ENCODE measurements at regions not wholly inside any gene's neighbourhood (a gene's known extent, or its start where the extent isn't known, plus 50 kb on each side); places are given as distances from the start of the nearest gene placed in this dataset.

DNA sequence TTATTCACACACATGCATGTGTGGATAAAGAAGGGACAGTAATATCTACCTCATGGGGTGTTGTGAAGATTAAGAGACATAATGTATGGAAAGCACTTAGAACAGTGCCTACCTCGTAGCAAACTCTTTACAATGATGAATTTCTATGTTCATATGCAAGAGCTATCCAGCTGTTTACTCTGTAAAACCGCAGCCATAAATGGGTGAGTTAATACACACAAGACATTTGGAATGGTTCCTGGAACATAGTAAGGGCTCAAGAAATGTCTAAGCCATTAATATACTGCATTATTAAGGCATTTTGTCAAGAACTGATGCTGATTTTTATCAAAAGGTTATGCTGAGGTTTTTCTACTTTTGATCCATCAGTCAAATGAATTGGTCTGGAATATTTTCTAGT lies 1076.2 kb downstream of the TSN start:
- no peak for DNase-seq (ENCODE audit: low read depth in 1 of 2, low spot score in 1 of 2)
- H3K27ac ChIP-seq (replicated peaks), result no peak overlapping the region
- H3K4me3 ChIP-seq (replicated peaks; ENCODE audit: insufficient read depth, low read length), result no peak overlapping the region
- TF ChIP-seq GABPA (IDR thresholded peaks at IDR 0.05; ENCODE audit: low read depth), result no peak
- TF ChIP-seq, protein P1, sequence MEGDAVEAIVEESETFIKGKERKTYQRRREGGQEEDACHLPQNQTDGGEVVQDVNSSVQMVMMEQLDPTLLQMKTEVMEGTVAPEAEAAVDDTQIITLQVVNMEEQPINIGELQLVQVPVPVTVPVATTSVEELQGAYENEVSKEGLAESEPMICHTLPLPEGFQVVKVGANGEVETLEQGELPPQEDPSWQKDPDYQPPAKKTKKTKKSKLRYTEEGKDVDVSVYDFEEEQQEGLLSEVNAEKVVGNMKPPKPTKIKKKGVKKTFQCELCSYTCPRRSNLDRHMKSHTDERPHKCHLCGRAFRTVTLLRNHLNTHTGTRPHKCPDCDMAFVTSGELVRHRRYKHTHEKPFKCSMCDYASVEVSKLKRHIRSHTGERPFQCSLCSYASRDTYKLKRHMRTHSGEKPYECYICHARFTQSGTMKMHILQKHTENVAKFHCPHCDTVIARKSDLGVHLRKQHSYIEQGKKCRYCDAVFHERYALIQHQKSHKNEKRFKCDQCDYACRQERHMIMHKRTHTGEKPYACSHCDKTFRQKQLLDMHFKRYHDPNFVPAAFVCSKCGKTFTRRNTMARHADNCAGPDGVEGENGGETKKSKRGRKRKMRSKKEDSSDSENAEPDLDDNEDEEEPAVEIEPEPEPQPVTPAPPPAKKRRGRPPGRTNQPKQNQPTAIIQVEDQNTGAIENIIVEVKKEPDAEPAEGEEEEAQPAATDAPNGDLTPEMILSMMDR (IDR thresholded peaks at IDR 0.05; ENCODE audit: insufficient read depth, low read length), result no peak
- no peak for TF ChIP-seq POLR2AphosphoS5 (IDR thresholded peaks at IDR 0.05; ENCODE audit: low read depth)
- no peak for TF ChIP-seq SPI1 (IDR thresholded peaks at IDR 0.05; ENCODE audit: borderline replicate concordance, low read depth)
- TF ChIP-seq, protein P2, sequence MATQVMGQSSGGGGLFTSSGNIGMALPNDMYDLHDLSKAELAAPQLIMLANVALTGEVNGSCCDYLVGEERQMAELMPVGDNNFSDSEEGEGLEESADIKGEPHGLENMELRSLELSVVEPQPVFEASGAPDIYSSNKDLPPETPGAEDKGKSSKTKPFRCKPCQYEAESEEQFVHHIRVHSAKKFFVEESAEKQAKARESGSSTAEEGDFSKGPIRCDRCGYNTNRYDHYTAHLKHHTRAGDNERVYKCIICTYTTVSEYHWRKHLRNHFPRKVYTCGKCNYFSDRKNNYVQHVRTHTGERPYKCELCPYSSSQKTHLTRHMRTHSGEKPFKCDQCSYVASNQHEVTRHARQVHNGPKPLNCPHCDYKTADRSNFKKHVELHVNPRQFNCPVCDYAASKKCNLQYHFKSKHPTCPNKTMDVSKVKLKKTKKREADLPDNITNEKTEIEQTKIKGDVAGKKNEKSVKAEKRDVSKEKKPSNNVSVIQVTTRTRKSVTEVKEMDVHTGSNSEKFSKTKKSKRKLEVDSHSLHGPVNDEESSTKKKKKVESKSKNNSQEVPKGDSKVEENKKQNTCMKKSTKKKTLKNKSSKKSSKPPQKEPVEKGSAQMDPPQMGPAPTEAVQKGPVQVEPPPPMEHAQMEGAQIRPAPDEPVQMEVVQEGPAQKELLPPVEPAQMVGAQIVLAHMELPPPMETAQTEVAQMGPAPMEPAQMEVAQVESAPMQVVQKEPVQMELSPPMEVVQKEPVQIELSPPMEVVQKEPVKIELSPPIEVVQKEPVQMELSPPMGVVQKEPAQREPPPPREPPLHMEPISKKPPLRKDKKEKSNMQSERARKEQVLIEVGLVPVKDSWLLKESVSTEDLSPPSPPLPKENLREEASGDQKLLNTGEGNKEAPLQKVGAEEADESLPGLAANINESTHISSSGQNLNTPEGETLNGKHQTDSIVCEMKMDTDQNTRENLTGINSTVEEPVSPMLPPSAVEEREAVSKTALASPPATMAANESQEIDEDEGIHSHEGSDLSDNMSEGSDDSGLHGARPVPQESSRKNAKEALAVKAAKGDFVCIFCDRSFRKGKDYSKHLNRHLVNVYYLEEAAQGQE (IDR thresholded peaks at IDR 0.05; ENCODE audit: insufficient replicate concordance, low read depth), result no peak
- no peaks in the 10 kb centered on the region for H3K27me3 ChIP-seq (ENCODE audit: insufficient read depth, poor library complexity, severe bottlenecking)

DNA sequence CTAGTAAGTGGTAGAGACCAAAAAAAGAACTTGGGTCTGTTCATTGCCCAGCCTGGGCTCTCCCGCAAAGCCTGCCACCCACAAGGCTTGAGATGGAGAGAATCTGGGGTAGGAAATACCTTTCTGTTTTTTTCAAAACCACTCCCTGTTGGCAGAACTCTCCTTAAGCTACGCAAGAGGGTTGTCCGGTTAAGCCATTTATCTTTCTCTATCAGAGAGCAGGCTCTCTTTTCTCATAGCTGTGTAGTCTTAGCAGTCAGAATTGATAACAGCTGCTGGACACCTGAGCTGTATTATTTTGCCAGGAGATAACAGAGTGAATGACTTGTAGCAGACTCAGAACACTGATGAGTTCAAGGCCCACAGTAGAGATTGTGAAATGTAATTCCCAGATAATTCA lies 1088.1 kb downstream of the TSN start:
- H3K4me3 ChIP-seq (replicated peaks; ENCODE audit: insufficient read depth, low read length), result no peak overlapping the region
- H3K27me3 ChIP-seq (ENCODE audit: insufficient read depth, poor library complexity, severe bottlenecking), result no peaks in the 10 kb centered on the region
- no peak for DNase-seq (ENCODE audit: low read depth in 1 of 2, low spot score in 1 of 2)
- no peak overlapping the region for H3K27ac ChIP-seq (replicated peaks)
- no peak for TF ChIP-seq GABPA (IDR thresholded peaks at IDR 0.05; ENCODE audit: low read depth)
- TF ChIP-seq POLR2AphosphoS5 (IDR thresholded peaks at IDR 0.05; ENCODE audit: low read depth), result no peak
- TF ChIP-seq, protein P2 (IDR thresholded peaks at IDR 0.05; ENCODE audit: insufficient replicate concordance, low read depth), result no peak
- no peak for TF ChIP-seq SPI1 (IDR thresholded peaks at IDR 0.05; ENCODE audit: borderline replicate concordance, low read depth)
- TF ChIP-seq, protein P1 (IDR thresholded peaks at IDR 0.05; ENCODE audit: insufficient read depth, low read length), result no peak

DNA sequence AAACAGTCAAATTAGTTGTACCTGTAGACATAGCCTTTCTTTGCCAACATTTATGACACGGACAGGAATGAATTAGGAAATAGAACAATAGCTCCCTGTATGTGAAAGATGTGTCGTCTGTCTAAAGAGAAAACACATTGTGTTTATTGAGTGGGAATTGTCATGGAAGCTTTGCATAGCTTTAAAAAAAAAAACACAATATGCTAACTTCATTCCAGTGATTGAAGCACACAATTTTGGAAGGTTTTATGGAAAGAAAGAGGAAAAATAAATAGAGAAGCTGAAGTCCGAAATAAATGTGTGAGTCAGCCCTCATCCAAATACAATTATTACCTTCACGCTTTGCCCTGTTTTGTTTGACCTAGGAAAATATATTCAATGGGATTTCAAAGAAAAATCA lies 1095.7 kb downstream of the TSN start:
- H3K4me3 ChIP-seq (replicated peaks; ENCODE audit: insufficient read depth, low read length), result no peak overlapping the region
- H3K27me3 ChIP-seq (ENCODE audit: insufficient read depth, poor library complexity, severe bottlenecking), result no peaks in the 10 kb centered on the region
- no peak overlapping the region for H3K27ac ChIP-seq (replicated peaks)
- no peak for DNase-seq (ENCODE audit: low read depth in 1 of 2, low spot score in 1 of 2)
- no peak for TF ChIP-seq POLR2AphosphoS5 (IDR thresholded peaks at IDR 0.05; ENCODE audit: low read depth)

DNA sequence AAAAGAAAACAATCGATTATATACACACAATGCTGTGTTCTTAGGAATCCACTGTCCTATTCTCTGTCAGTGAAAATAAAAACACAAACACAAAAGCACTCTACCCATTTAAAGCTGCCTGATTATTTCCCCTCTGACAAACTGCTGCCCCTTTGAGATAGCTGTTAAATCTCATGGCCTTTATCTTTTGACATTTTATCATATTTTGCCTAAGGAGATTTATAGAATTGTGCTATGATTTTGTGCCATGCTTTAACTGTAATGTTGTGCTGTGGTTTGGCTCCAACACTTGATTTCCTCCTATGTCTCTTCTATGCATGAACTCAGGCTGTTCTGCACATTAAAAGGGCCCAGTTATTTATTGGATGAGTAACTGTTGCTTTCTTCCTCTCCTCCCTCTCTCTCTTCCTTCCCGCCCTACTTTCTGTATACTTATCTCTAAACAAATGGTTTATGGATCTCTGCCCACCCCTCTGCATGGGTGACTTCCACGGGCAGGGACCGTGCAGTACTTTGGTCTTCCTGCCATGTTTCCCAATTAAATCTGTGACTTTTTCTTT lies 1096.6 kb downstream of the TSN start:
- DNase-seq (ENCODE audit: low read depth in 1 of 2, low spot score in 1 of 2), result no peak
- no peak overlapping the region for H3K27ac ChIP-seq (replicated peaks)

More for the DNA sequence above, 1096.6 kb downstream of the TSN start:
- H3K27me3 ChIP-seq (ENCODE audit: insufficient read depth, poor library complexity, severe bottlenecking), result no peaks in the 10 kb centered on the region
- no peak overlapping the region for H3K4me3 ChIP-seq (replicated peaks; ENCODE audit: insufficient read depth, low read length)
- TF ChIP-seq, protein P2 (IDR thresholded peaks at IDR 0.05; ENCODE audit: insufficient replicate concordance, low read depth), result no peak
- no peak for TF ChIP-seq GABPA (IDR thresholded peaks at IDR 0.05; ENCODE audit: low read depth)
- TF ChIP-seq, protein P1 (IDR thresholded peaks at IDR 0.05; ENCODE audit: insufficient read depth, low read length), result no peak
- TF ChIP-seq POLR2AphosphoS5 (IDR thresholded peaks at IDR 0.05; ENCODE audit: low read depth), result no peak
- TF ChIP-seq SPI1 (IDR thresholded peaks at IDR 0.05; ENCODE audit: borderline replicate concordance, low read depth), result no peak

All from HL-60 (cell line).